ENCODE measurements at regions not wholly inside any gene's neighbourhood (a gene's known extent, or its start where the extent isn't known, plus 50 kb on each side); places are given as distances from the start of the nearest gene placed in this dataset.
A peak's percentile ranks its signal among the peaks of the same experiment; 100 is the strongest.
"Not testable (repeated sequence)": the region's sequence is repeated elsewhere in the genome, so short reads cannot be mapped to it uniquely, and the experiment has no call there.

- H3K9me3 ChIP-seq, result no peaks in the 10 kb centered on the region
- intact Hi-C loops (cut with DNase I), result no loop called here
- no peak overlapping the region for H3K4me3 ChIP-seq
- H3K36me3 ChIP-seq, result no peaks in the 10 kb centered on the region
- ATAC-seq, result no peak
- no peaks in the 10 kb centered on the region for H3K27me3 ChIP-seq
- TF ChIP-seq CTCF (IDR thresholded peaks at IDR 0.05) (no peak), POLR2A (IDR thresholded peaks at IDR 0.05) (no peak)
- H3K27ac ChIP-seq, result peak overlapping the region in 1 of 12 donors; percentile 60
- no peak for DNase-seq
- H3K4me1 ChIP-seq, result peaks cover 0 to 12% (median 0%) of the 10 kb centered on the region in 12 donors
- WGBS, 4 donors, result 51 to 62% (median 59%) methylated on average over 2 of the region's 2 CpGs
These were observed 51.1 kb upstream of the JADE1 start for GRCh38 chr4:128758314-128758922.

GRCh38 chr4:128757712-128758111 lies 51.8 kb upstream of the JADE1 start:
- peaks cover 0 to 12% (median 0%) of the 10 kb centered on the region in 12 donors for H3K4me1 ChIP-seq
- no peaks in the 10 kb centered on the region for H3K36me3 ChIP-seq
- ATAC-seq, result peak; percentile 97 to 99 (median 98)
- peak in 4 of 5 donors; percentile 53 to 69 (median 64) for DNase-seq
- WGBS, 4 donors, result 22 to 38% (median 31%) methylated on average over 3 of the region's 3 CpGs
- H3K4me3 ChIP-seq, result no peak overlapping the region
- intact Hi-C loops (cut with DNase I), result no loop called here
- no peaks in the 10 kb centered on the region for H3K9me3 ChIP-seq
- TF ChIP-seq CTCF (IDR thresholded peaks at IDR 0.05), result no peak
- TF ChIP-seq POLR2A (IDR thresholded peaks at IDR 0.05), result no peak
- H3K27me3 ChIP-seq, result no peaks in the 10 kb centered on the region
- H3K27ac ChIP-seq, result peak overlapping the region in 9 of 12 donors; percentile 8 to 60 (median 48)

- Histone ChIP-seq H3K27ac (no peak overlapping the region), H3K9me3 (no peaks in the 10 kb centered on the region), H3K36me3 (no peaks in the 10 kb centered on the region), H3K4me3 (no peak overlapping the region), H3K4me1 (no peaks in the 10 kb centered on the region), H3K27me3 (no peaks in the 10 kb centered on the region)
- no peak for ATAC-seq
- WGBS, 4 donors, result 81 to 84% (median 82%) methylated on average over 4 of the region's 4 CpGs
- intact Hi-C loops (cut with DNase I), result no loop called here
- DNase-seq, result no peak
- TF ChIP-seq POLR2A (IDR thresholded peaks at IDR 0.05), result no peak
These were observed 58.1 kb upstream of the JADE1 start for GRCh38 chr4:128751354-128751753.

GRCh38 chr4:128741748-128742147 lies 67.8 kb upstream of the JADE1 start:
- intact Hi-C loops (cut with DNase I); H3K4me1 ChIP-seq; H3K9me3 ChIP-seq; H3K4me3 ChIP-seq; DNase-seq; H3K27ac ChIP-seq; ATAC-seq; H3K27me3 ChIP-seq; H3K36me3 ChIP-seq: not testable (repeated sequence)
- 95 to 99% (median 96%) methylated on average over 7 of the region's 7 CpGs for WGBS, 4 donors

- DNase-seq (peak in 3 of 5 donors; percentile 24 to 64 (median 40)), ATAC-seq (peak; percentile 28 to 76 (median 70))
- Histone ChIP-seq H3K27me3 (no peaks in the 10 kb centered on the region), H3K4me1 (peaks cover 0 to 4% (median 0%) of the 10 kb centered on the region in 12 donors), H3K4me3 (no peak overlapping the region), H3K27ac (peak overlapping the region in 2 of 12 donors; percentile 4 to 32), H3K36me3 (no peaks in the 10 kb centered on the region), H3K9me3 (peaks cover 0 to 3% (median 0%) of the 10 kb centered on the region in 12 donors)
- TF ChIP-seq CTCF (IDR thresholded peaks at IDR 0.05) (no peak), POLR2A (IDR thresholded peaks at IDR 0.05) (no peak)
- intact Hi-C loops (cut with DNase I), result loop anchor here in 1 of 10 donors (10.0 kb wide), 1 partner anchor 68 kb away; the partner anchor contains the start of gene JADE1
- WGBS, 4 donors, result 39 to 56% (median 48%) methylated on average over 8 to 9 of the region's 9 CpGs
These were observed 72.4 kb upstream of the JADE1 start for GRCh38 chr4:128737098-128737513.

All from heart left ventricle (tissue), 16 donors.